ENCODE measurements at regions not wholly inside any gene's neighbourhood (a gene's known extent, or its start where the extent isn't known, plus 50 kb on each side); places are given as distances from the start of the nearest gene placed in this dataset.

GRCh38 chr1:4276238-4276637, 376.2 kb upstream of the C1orf174 start:
- no peak for DNase-seq (ENCODE audit: low spot score)

- DNase-seq (ENCODE audit: low spot score), result no peak
Measured at GRCh38 chr1:4277598-4277997, 376.8 kb upstream of the AJAP1 start.

- no peak for DNase-seq (ENCODE audit: low spot score)
Measured at GRCh38 chr1:4284976-4285375, 369.4 kb upstream of the AJAP1 start.

- no peak for DNase-seq (ENCODE audit: low spot score)
Measured at GRCh38 chr1:4292861-4293260, 361.5 kb upstream of the AJAP1 start.

- no peak for DNase-seq (ENCODE audit: low spot score)
Measured at GRCh38 chr1:4298361-4299083, 355.9 kb upstream of the AJAP1 start.

- no peak for DNase-seq (ENCODE audit: low spot score)
Measured at GRCh38 chr1:4301007-4301406, 353.4 kb upstream of the AJAP1 start.

- DNase-seq (ENCODE audit: low spot score), result no peak
Measured at GRCh38 chr1:4303303-4303702, 351.1 kb upstream of the AJAP1 start.

GRCh38 chr1:4305526-4306301, 348.7 kb upstream of the AJAP1 start:
- DNase-seq (ENCODE audit: low spot score), result no peak

- no peak for DNase-seq (ENCODE audit: low spot score)
Measured at GRCh38 chr1:4306559-4307467, 347.6 kb upstream of the AJAP1 start.

GRCh38 chr1:4307468-4307845, 347.0 kb upstream of the AJAP1 start:
- no peak for DNase-seq (ENCODE audit: low spot score)

- DNase-seq (ENCODE audit: low spot score), result no peak
Measured at GRCh38 chr1:4307911-4308545, 346.4 kb upstream of the AJAP1 start.

- no peak for DNase-seq (ENCODE audit: low spot score)
Measured at GRCh38 chr1:4308806-4309205, 345.6 kb upstream of the AJAP1 start.

- DNase-seq (ENCODE audit: low spot score), result no peak
Measured at GRCh38 chr1:4309676-4310320, 344.6 kb upstream of the AJAP1 start.

GRCh38 chr1:4310396-4310923, 343.9 kb upstream of the AJAP1 start:
- no peak for DNase-seq (ENCODE audit: low spot score)

- DNase-seq (ENCODE audit: low spot score), result no peak
Measured at GRCh38 chr1:4312024-4312423, 342.4 kb upstream of the AJAP1 start.

- DNase-seq (ENCODE audit: low spot score), result no peak
Measured at GRCh38 chr1:4315202-4315601, 339.2 kb upstream of the AJAP1 start.

- DNase-seq (ENCODE audit: low spot score), result no peak
Measured at GRCh38 chr1:4317207-4317606, 337.2 kb upstream of the AJAP1 start.

GRCh38 chr1:4318720-4319119, 335.7 kb upstream of the AJAP1 start:
- DNase-seq (ENCODE audit: low spot score), result no peak

- DNase-seq (ENCODE audit: low spot score), result no peak
Measured at GRCh38 chr1:4319496-4319895, 334.9 kb upstream of the AJAP1 start.

GRCh38 chr1:4322881-4323280, 331.5 kb upstream of the AJAP1 start:
- DNase-seq (ENCODE audit: low spot score), result no peak

GRCh38 chr1:4323309-4323708, 331.1 kb upstream of the AJAP1 start:
- no peak for DNase-seq (ENCODE audit: low spot score)
